GM12872 (cell line): ENCODE measurements at regions not wholly inside any gene's neighbourhood (a gene's known extent, or its start where the extent isn't known, plus 50 kb on each side); places are given as distances from the start of the nearest gene placed in this dataset.

Experiments
- TF ChIP-seq, protein P1 (sequence below): IDR thresholded peaks from 3 replicates; pipeline ENCODE4 v1.5.1; 2011; ENCODE audit warnings: low read depth, mild to moderate bottlenecking, low read length, moderate library complexity; ENCODE audit not compliant: insufficient read depth

- TF ChIP-seq, protein P1, sequence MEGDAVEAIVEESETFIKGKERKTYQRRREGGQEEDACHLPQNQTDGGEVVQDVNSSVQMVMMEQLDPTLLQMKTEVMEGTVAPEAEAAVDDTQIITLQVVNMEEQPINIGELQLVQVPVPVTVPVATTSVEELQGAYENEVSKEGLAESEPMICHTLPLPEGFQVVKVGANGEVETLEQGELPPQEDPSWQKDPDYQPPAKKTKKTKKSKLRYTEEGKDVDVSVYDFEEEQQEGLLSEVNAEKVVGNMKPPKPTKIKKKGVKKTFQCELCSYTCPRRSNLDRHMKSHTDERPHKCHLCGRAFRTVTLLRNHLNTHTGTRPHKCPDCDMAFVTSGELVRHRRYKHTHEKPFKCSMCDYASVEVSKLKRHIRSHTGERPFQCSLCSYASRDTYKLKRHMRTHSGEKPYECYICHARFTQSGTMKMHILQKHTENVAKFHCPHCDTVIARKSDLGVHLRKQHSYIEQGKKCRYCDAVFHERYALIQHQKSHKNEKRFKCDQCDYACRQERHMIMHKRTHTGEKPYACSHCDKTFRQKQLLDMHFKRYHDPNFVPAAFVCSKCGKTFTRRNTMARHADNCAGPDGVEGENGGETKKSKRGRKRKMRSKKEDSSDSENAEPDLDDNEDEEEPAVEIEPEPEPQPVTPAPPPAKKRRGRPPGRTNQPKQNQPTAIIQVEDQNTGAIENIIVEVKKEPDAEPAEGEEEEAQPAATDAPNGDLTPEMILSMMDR: no peak
These were observed 119.1 kb downstream of the SOX1 start for GRCh38 chr13:112186091-112186490.

DNA sequence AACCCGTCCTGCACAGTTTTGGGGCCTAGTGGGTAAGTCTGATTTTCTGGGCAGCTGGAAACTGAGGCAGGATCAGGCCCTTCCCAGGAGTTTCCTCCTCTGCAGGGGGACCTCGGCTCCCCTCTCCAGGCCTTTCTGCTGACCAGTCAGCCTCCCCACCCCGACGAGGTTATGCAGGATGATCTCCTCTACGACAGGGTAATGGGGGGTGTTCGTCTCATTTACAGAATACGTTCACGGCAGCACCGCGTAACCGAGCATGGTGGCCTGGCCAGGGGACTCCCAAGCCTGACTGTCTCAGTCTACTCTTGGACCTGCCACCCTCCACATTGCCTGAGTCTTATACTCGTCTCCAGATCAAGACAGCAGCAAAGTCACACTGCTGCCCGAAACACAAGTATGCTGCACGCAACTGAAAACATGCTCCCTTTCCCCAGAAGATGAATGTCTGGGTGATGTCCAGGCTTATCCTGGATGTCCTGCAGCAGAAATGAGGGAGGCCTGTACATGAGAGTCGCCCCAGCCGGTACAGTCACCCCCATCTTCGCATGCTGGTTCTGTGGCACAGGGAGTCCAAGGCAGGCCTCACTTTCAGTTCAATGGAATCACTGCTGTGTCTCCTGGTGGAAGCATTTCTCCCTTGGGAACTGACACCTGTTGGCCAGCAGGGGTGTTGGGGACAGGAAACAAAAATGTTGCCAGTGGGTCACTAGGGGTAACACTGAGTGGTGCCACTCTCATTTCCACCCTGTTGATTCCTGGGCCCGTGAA lies 120.8 kb downstream of the SOX1 start:
- TF ChIP-seq, protein P1: no peak

GRCh38 chr13:112188298-112188610 lies 121.3 kb downstream of the SOX1 start:
- TF ChIP-seq, protein P1: no peak

DNA sequence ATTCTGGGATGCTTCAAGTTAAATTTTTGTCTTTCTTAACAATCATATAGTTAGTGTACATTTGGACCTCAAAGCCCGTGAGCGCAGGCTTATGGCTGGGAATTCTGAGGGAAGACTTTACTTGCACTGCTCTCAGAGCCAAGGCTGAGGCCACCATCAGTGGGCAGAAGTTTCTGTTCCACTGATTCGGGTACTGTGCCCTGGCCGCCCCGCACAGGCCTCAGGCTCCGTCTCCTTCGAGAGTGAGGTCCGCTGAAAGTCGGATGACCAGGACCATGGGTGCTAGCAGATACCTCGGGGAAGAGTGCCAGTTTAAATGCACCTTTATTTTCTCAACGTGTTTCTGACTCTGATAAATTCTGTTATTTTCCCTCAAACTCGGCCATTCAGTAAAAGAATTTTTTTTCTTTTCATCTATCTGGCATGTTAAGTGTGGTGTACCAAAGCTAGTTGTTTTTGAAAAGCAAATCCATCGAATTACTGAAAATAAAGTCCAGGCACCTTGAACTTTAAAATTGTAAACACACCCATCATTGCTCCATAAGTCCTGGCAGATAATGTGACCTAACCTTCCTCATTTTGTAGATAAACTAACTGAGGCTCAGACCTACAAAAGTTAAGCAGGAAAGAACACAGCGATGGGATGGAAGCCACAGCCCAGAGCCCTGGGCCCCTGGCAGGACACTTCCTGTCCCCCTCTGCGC lies 126.7 kb downstream of the SOX1 start:
- TF ChIP-seq, protein P1: no peak

DNA sequence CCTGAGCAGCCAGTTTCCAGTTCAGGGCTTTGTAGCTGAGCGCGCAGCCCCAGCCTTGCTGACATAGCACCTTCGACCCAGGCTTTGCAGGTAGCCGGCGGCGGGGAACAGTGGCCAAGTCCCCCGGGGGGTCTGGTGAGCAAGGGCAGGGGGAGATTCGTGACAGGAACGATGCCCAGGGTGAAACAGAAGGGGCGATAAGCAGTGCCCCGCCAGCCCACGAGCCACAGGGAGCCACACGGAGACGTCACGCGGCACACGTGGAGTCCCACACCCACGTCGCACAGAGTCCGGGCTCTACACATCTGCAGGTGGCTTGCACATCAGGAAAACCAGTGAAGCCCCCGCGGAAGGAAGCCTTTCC lies 127.2 kb downstream of the SOX1 start:
- TF ChIP-seq, protein P1: no peak

DNA sequence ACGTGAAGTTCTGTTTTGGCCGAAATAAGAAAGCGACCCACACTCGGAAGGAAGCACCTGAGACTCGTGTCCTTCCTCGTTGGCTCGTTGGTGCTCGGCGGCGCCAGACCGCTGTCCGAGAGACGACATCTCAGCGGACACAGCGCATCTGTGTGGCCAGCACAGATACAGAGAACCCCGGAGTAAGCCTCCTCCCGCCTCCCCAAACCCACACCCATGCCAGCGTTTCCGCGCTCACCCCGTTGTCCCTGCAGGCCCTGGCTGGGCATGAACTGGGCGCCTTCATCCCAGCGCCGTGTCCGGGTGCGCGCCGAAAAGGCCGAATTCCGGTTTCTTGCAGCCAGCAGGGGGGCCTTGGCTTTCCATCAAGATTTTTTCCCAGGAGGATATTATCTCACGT lies 127.6 kb downstream of the SOX1 start:
- TF ChIP-seq, protein P1: no peak

DNA sequence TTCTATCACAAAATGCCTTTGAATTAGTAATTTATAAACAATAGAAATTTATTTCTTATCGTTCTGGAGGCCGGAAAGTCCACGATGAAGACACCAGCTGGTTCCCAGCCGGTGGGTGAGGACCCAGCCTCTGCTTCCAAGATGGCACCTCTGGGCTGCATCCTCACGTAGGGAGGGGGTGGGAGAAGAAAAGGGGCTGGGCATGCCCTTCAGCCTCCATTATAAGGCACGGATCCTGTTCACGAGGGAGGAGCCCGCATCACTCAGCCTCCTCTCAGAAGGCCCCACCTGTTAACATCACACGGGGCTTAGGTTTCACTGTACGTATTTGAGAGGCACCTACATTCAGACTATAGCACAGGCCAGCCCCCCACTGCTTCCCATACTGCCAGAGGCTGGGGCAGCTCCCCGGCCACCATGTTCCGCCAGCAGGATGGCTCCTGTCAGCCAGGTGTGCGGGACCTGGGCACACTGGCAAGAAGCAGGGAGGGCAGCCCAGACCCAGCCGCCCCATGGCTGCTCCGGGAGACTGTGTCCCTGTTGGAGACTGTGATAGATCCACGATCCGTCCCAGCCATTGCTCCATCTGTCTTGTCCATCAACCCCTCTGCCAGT lies 131.6 kb downstream of the SOX1 start:
- TF ChIP-seq, protein P1: no peak
